ENCODE measurements at regions not wholly inside any gene's neighbourhood (a gene's known extent, or its start where the extent isn't known, plus 50 kb on each side); places are given as distances from the start of the nearest gene placed in this dataset.
"Not testable (repeated sequence)": the region's sequence is repeated elsewhere in the genome, so short reads cannot be mapped to it uniquely, and the experiment has no call there.

GRCh38 chr12:86543716-86544115, 287.5 kb upstream of the MGAT4C start:
- ATAC-seq (no peak), DNase-seq (ENCODE audit: low spot score) (no peak)

- DNase-seq (ENCODE audit: low spot score) (no peak), ATAC-seq (no peak)
Measured at GRCh38 chr12:86530996-86531655, 274.9 kb upstream of the MGAT4C start.

- DNase-seq (ENCODE audit: low spot score), result no peak
- ATAC-seq, result no peak
Measured at GRCh38 chr12:86526060-86526595, 269.9 kb upstream of the MGAT4C start.

GRCh38 chr12:86523844-86524243, 267.7 kb upstream of the MGAT4C start:
- no peak for ATAC-seq

GRCh38 chr12:86521870-86522269, 265.7 kb upstream of the MGAT4C start:
- DNase-seq (ENCODE audit: low spot score), result no peak
- ATAC-seq, result no peak

More at GRCh38 chr12:86523844-86524243, 267.7 kb upstream of the MGAT4C start:
- DNase-seq (ENCODE audit: low spot score), result no peak

GRCh38 chr12:86513226-86513625, 257.0 kb upstream of the MGAT4C start:
- ATAC-seq (no peak), DNase-seq (ENCODE audit: low spot score) (no peak)

GRCh38 chr12:86496595-86496994, 240.4 kb upstream of the MGAT4C start:
- no peak for DNase-seq (ENCODE audit: low spot score)
- ATAC-seq, result no peak

- ATAC-seq, result no peak
Measured at GRCh38 chr12:86484473-86484872, 228.3 kb upstream of the MGAT4C start.

GRCh38 chr12:86473231-86473630, 217.0 kb upstream of the MGAT4C start:
- ATAC-seq (no peak), DNase-seq (ENCODE audit: low spot score) (no peak)

More at GRCh38 chr12:86484473-86484872, 228.3 kb upstream of the MGAT4C start:
- DNase-seq (ENCODE audit: low spot score), result no peak

GRCh38 chr12:86456776-86457175, 200.6 kb upstream of the MGAT4C start:
- no peak for DNase-seq (ENCODE audit: low spot score)
- no peak for ATAC-seq

GRCh38 chr12:86456241-86456640, 200.1 kb upstream of the MGAT4C start:
- ATAC-seq (no peak), DNase-seq (ENCODE audit: low spot score) (no peak)

GRCh38 chr12:86445356-86445755, 189.2 kb upstream of the MGAT4C start:
- ATAC-seq, result no peak
- no peak for DNase-seq (ENCODE audit: low spot score)

GRCh38 chr12:86435053-86435452, 178.9 kb upstream of the MGAT4C start:
- no peak for ATAC-seq
- no peak for DNase-seq (ENCODE audit: low spot score)

GRCh38 chr12:86429824-86430223, 173.6 kb upstream of the MGAT4C start:
- no peak for DNase-seq (ENCODE audit: low spot score)
- no peak for ATAC-seq

- DNase-seq (ENCODE audit: low spot score) (no peak), ATAC-seq (no peak)
Measured at GRCh38 chr12:86421333-86421732, 165.1 kb upstream of the MGAT4C start.

- DNase-seq (ENCODE audit: low spot score) (no peak), ATAC-seq (no peak)
Measured at GRCh38 chr12:86414201-86414600, 158.0 kb upstream of the MGAT4C start.

- no peak for DNase-seq (ENCODE audit: low spot score)
- ATAC-seq, result no peak
Measured at GRCh38 chr12:86411710-86412109, 155.5 kb upstream of the MGAT4C start.

GRCh38 chr12:86407620-86408208, 151.5 kb upstream of the MGAT4C start:
- DNase-seq (ENCODE audit: low spot score) (no peak), ATAC-seq (no peak)

GRCh38 chr12:86389949-86390348, 133.8 kb upstream of the MGAT4C start:
- no peak for ATAC-seq
- no peak for DNase-seq (ENCODE audit: low spot score)

GRCh38 chr12:86387591-86388145, 131.5 kb upstream of the MGAT4C start:
- no peak for ATAC-seq
- no peak for DNase-seq (ENCODE audit: low spot score)

- ATAC-seq; DNase-seq (ENCODE audit: low spot score): not testable (repeated sequence)
Measured at GRCh38 chr12:86383759-86384158, 127.6 kb upstream of the MGAT4C start.

- no peak for DNase-seq (ENCODE audit: low spot score)
- no peak for ATAC-seq
Measured at GRCh38 chr12:86379337-86379736, 123.1 kb upstream of the MGAT4C start.
